Panc1 (cell line): ENCODE measurements at regions not wholly inside any gene's neighbourhood (a gene's known extent, or its start where the extent isn't known, plus 50 kb on each side); places are given as distances from the start of the nearest gene placed in this dataset.

Experiments
- POLR2AphosphoS5 ChIP-seq: IDR thresholded peaks from 2 replicates; pipeline ENCODE4 v1.6.1; 2012; ENCODE audit warnings: mild to moderate bottlenecking, low read depth, low read length, moderate library complexity
- SIN3A ChIP-seq: IDR thresholded peaks from 2 replicates; pipeline ENCODE4 v1.6.1; 2012; ENCODE audit warnings: low read depth, mild to moderate bottlenecking, low read length, moderate library complexity, borderline replicate concordance; ENCODE audit not compliant: insufficient read depth
- TF ChIP-seq, protein P1 (sequence below): fragments of 450-650 bp; IDR thresholded peaks from 2 replicates; pipeline ENCODE4 v1.5.1; 2017; ENCODE audit warnings: mild to moderate bottlenecking
- TF ChIP-seq, protein P2 (sequence below), 2 experiments: IDR thresholded peaks; 2 replicates each; pipeline ENCODE4 v1.6.1; 2011 to 2012; ENCODE audit warnings: low read depth in 2 of 2, control low read depth in 1 of 2, low read length in 1 of 2, mild to moderate bottlenecking in 1 of 2, moderate library complexity in 1 of 2; ENCODE audit not compliant: insufficient read depth in 1 of 2

GRCh38 chr6:156344491-156344890 is 432.7 kb upstream of the ARID1B start:
- TF ChIP-seq POLR2AphosphoS5: no peak
- TF ChIP-seq, protein P1, sequence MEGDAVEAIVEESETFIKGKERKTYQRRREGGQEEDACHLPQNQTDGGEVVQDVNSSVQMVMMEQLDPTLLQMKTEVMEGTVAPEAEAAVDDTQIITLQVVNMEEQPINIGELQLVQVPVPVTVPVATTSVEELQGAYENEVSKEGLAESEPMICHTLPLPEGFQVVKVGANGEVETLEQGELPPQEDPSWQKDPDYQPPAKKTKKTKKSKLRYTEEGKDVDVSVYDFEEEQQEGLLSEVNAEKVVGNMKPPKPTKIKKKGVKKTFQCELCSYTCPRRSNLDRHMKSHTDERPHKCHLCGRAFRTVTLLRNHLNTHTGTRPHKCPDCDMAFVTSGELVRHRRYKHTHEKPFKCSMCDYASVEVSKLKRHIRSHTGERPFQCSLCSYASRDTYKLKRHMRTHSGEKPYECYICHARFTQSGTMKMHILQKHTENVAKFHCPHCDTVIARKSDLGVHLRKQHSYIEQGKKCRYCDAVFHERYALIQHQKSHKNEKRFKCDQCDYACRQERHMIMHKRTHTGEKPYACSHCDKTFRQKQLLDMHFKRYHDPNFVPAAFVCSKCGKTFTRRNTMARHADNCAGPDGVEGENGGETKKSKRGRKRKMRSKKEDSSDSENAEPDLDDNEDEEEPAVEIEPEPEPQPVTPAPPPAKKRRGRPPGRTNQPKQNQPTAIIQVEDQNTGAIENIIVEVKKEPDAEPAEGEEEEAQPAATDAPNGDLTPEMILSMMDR: no peak
- TF ChIP-seq, protein P2, sequence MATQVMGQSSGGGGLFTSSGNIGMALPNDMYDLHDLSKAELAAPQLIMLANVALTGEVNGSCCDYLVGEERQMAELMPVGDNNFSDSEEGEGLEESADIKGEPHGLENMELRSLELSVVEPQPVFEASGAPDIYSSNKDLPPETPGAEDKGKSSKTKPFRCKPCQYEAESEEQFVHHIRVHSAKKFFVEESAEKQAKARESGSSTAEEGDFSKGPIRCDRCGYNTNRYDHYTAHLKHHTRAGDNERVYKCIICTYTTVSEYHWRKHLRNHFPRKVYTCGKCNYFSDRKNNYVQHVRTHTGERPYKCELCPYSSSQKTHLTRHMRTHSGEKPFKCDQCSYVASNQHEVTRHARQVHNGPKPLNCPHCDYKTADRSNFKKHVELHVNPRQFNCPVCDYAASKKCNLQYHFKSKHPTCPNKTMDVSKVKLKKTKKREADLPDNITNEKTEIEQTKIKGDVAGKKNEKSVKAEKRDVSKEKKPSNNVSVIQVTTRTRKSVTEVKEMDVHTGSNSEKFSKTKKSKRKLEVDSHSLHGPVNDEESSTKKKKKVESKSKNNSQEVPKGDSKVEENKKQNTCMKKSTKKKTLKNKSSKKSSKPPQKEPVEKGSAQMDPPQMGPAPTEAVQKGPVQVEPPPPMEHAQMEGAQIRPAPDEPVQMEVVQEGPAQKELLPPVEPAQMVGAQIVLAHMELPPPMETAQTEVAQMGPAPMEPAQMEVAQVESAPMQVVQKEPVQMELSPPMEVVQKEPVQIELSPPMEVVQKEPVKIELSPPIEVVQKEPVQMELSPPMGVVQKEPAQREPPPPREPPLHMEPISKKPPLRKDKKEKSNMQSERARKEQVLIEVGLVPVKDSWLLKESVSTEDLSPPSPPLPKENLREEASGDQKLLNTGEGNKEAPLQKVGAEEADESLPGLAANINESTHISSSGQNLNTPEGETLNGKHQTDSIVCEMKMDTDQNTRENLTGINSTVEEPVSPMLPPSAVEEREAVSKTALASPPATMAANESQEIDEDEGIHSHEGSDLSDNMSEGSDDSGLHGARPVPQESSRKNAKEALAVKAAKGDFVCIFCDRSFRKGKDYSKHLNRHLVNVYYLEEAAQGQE (IDR thresholded peaks at IDR 0.05; ENCODE audit: insufficient read depth in 1 of 2, low read depth in 2 of 2, low read length in 1 of 2): no peak
- no peak for TF ChIP-seq SIN3A
